HG03342 (cell line): ENCODE measurements at regions not wholly inside any gene's neighbourhood (a gene's known extent, or its start where the extent isn't known, plus 50 kb on each side); places are given as distances from the start of the nearest gene placed in this dataset.
"Not testable (repeated sequence)": the region's sequence is repeated elsewhere in the genome, so short reads cannot be mapped to it uniquely, and the experiment has no call there.

Experiments used
- ATAC-seq: cut with Tn5 transposase; IDR thresholded peaks from one replicate; pipeline ENCODE4 v1.9.1; 2021; ENCODE audit warnings: mild to moderate bottlenecking, moderate library complexity; ENCODE audit not compliant: unreplicated experiment

DNA sequence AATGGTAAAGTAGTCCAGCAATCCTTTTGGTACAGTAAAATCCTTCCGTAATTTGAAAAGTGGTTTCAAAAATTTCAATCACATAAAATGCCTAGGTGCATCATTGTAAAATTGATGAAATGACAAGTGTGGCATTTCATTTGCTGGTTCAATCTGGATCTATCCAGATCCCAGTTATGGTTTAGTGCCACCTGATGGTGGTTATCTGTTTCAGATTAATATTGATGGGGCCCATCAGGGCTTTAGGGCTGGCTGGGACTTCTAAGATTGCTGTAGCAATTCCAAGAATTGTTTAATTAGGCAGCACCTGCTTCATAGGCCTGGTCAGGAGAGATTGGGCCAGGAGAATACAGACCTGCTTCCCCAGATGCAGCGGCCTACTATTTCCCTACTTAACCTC is 55.5 kb upstream of the PIK3C3 start:
- ATAC-seq = no peak

DNA sequence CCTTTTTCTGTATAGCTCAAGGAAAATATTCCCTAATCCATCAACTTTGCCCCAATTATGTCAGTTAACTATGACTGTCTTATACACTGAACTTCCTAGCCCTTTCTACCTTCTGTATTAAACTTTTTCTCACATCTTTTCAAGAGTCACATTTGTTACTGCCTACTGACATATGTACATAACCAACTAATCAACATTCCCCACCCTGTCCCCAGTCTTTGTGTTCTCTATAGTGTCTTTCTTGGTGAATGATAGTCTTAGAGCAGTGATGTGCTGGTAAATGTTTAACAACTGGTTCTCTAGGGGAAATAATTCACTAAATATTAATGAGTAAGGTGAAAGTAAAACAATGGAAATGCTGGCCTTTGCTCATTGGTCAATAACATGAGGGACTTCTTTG is 61.6 kb upstream of the PIK3C3 start:
- no peak for ATAC-seq

DNA sequence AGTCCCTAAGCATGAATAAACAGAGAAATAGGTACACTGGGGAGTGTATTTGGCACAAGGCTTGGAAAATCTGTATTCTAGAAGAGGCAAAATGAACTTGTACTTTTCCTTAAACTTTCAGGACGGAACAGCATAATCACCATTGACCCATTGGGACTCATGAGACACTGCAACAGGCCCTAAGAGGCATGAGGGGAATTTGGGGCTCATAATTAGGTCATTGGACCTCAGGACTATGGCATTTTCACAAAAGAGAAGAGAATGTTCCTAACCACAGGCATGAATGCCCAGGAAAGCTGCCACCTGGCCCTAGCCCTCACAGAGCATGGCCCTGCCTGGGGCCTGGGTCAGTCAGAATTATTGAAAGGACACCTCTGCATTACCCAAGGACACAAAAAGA is 67.9 kb upstream of the PIK3C3 start:
- no peak for ATAC-seq

DNA sequence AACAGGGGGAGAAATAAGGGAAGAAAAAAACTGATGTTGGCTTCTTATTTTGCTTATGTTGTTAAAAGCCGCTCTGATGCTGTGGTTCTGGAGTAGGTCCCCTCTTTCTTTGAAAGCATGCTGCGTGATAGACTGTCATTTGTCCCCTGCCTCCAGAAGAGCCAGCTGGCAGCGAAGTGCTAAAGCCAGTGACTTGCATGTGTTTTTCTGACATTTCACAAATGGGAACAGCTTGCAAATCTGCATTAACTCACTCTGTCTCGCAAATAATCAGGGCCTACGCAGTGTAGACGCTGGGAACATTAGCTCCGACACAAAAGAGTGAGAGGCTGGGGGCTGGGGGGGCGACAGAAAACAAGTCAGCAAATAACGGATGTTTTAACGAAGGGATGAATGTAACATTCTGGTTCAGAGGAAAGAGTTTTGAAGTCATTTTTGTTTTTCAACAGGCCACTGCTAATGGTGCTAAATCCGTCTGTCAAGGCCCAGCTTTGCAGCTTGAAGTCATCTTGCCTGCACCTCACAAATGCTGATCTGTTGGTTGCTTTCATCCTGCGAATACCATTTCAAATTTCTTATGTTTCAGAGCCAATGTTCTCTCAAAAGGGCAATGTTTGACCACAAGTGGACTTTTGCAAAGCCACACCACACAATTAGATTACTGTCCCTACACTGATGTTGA is 68.8 kb upstream of the PIK3C3 start:
- no peak for ATAC-seq

DNA sequence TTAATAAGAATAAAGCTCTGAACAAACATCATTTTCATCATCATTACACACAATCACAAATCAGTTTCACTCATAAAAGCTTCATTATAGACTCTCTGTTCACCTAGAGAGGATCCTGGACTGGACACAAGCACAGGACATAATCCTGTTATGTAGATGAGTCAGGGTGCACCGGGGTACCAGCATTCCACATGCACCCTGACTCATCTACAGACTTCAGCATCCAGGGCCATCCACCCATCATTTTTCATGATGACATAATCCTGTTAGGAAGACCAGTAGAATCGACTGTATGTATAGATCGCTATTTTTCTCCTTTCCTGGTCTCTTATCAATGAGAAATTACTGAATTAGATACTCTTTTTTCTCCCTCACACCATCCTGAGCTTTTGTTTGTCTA is 73.7 kb upstream of the PIK3C3 start:
- no peak for ATAC-seq

DNA sequence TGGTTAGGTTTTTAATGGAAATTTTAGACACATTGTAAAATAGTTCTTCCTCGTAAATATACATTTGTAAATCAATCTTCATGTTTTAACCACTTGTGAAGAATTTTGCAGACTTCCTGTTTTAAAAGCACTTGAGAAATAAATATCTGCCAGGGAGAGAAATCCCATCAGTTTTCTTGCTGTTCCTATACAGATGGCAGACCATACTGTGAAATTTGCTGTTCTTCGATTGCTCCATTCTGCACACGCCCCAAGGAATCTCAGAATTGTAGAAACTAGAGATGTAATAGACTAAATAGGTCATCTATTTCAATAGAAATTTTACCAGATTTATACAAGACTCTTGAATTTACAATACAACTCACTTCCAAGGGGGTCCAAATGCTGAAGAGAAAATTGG is 75.8 kb upstream of the PIK3C3 start:
- ATAC-seq = no peak

DNA sequence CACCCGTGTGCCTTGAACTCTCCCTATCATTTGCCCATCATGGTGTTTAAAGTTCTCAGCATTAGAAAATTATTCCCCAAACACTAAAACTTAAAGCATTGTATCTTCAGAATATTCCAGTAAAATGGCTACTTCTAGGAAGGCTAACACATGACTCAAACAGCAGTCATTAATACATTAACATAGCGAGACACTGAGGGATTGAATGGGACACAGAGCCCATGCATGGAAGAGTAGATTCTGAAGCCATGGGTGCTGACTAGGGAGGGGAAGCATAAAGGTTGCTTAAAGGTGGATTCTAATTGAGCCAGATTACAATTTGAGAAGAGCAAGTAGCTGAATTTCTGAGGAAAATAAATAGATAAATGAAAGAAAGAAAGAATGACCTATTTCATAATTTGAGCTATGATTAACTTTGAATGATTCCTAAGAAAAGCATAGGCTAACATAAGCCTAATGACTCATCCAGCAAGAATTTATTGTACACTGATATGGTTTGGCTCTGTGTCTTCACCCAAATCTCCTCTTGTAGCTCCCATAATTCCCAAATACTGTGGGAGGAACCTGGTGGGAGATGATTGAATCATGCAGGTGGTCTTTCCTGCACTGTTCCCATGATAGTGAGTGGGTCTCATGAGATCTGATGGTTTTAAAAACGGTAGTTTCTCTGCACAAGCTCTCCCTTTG is 79.8 kb upstream of the PIK3C3 start:
- no peak for ATAC-seq

DNA sequence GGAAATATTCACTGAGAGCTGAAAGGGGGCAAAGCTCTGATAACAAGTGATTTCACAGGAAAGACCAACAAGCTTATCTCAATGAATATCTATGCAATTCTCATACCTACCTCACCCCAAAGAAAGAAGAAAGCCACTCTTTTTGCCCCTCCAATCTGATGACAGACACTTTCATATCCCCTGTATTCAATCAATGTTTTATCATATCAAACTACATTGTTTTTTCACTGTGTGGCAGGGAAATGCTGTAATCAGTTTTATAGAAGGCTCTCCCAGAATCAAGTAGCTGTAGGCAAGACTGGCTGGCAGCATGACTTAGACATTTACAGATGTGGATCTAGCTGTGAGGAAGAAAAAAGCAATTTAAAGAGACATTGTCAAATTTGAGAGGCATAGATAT is 81.3 kb upstream of the PIK3C3 start:
- ATAC-seq = no peak

DNA sequence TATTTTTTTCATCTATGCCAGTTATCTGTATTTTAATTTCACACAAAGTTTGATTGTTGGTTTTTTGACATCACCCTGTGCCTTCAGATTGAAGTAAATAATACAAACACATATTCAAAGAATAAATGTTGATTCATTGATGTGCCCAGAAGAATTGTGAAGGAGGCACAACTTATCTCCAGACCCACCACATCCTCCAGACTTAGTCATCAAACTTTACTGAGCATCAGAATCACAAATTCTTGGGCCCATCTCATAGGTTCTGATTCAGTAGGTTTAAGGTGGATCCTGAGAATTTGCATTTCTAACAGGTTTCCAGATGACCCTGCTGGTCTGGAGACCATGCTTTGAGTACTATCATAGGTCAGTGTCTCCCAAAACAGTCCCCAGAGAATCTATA is 82.8 kb upstream of the PIK3C3 start:
- ATAC-seq = no peak

DNA sequence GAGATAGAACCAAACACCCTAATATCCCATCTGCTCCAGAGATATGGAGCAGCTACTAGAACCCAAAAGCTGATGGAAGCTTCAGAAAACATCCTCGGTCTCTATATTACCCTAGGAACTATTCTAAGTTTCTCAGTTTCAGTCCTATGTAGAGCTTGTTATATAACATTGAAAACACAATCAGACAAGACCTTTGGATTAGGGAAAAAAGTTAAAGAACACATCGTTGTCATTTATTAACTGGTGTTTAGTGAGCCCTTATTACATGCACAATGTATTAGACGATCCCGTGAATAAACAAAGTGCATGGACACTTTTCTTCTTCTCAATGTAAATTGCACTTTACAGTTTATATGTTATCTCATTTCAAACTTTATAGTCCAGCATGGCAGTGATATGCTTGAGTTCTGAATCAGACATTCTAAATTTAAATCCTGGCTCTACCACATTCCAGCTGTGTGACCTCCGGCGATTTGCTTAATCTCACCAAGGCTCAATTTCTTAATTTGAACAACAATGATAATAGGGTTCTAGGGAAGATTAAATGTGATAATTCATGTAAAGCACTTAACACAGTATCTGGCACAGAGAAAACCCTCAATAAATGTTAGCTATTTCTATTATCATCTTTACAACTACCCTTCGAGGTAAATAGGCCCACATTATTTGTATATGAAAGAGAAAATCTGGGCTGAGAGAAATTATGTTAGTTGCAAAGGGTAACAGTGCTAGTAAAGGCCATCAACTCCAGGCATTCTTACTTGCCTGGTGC is 83.6 kb upstream of the PIK3C3 start:
- ATAC-seq = no peak

DNA sequence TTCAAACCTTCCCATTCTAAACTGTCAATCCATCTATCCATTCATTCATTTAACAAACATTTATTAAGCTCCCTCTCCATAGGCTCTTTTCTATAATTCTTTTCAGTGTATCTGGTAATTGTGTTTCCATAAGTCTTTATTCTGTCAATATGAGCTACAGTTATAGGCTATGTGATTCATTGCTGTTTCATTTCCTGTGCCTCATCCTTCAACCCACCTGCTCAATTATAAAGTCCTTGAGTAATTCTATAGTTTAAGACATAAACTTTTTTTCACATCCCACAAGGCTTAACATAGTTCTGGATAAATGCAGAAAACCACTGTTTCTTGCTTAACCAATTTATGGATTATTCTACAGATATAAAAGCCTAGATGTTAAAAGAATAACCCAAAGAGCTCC is 84.2 kb upstream of the PIK3C3 start:
- no peak for ATAC-seq

DNA sequence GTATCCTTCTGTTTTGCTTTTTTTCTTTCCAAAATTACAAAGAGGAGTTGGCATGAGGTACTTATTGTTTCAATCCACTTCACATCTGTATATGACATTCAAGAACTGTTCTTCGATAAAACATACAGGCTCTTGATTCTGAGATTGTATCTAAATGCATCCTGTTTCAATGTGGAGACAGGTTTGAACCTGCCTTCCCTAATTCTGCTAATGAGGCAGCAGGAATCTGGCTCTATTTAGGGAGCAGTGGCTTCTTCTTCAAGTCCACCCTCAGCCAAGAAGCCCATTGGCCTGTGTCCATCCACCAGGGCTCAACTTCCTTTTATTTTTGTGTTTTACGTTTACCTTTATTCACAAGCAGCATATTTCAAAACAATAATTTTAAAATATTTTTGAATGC is 84.8 kb upstream of the PIK3C3 start:
- ATAC-seq = no peak

DNA sequence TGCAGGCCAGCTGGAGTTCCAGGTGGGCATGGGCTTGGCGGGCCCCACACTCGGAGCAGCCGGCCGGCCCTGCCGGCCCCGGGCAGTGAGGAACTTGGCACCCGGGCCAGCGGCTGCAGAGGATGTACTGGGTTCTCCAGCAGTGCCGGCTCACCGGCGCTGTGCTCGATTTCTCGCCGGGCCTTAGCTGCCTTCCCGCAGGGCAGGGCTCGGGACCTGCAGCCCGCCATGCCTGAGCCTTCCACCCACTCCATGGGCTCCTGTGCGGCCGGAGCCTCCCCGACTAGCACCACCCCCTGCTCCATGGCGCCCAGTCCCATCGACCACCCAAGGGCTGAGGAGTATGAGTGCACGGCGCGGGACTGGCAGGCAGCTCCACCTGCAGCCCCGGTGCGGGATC is 89.2 kb upstream of the PIK3C3 start:
- not testable (repeated sequence) for ATAC-seq

DNA sequence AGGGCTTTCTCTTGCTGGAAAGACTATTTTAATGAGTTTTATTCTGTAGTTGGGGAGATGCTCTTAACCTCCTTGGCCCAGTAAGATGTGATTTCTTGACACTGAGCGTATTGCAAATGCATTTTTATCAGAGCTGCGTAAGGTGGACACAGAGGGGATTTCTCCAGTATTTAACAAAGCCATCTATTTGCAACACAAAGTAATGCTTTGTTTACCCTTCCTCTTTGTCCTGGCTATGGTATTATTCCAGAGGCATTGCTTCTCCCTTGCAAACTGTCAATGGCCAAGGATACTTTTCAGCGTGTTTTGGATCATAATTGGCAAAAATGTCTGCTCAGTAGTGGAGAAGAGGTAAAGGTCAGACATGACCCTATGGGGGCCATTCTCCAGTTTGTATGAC is 90.8 kb upstream of the PIK3C3 start:
- no peak for ATAC-seq

DNA sequence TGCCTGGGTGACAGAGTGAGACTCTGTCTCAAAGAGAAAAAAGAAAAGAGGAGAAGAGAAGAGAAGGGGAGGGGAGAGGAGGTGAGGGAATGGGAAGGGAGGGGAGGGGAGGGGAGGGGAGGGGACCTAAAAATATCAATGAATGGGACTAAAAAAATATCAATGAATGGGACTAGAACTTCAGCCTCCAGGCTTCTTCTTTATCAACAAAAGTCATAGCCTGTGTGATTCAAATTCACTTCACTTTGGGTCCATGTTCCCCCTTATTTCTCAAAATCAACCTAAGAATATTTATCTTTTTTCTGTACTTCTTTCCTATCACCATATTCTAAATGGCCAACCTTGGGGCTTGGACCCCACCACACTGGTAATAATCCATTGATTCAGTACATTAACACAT is 92.1 kb upstream of the PIK3C3 start:
- ATAC-seq = no peak

DNA sequence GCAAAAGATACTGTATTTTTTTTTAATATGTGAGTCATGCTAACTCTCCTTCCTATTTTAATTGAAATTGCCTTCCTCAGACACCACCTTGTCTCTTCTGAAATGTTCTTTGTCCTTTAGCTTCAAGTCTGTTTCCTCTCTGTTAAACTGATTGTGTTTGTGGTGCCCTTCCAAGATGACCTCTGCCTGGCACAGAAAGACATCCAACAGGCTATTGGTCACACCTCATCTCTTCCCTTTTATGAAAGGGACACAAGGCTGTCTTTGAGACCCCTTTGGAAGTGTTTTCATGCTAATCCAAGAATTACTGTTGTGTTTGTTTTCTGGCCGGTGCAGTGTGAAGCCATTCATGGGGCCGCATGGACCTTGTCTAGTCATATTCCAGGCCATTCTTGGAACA is 94.0 kb upstream of the PIK3C3 start:
- no peak for ATAC-seq

DNA sequence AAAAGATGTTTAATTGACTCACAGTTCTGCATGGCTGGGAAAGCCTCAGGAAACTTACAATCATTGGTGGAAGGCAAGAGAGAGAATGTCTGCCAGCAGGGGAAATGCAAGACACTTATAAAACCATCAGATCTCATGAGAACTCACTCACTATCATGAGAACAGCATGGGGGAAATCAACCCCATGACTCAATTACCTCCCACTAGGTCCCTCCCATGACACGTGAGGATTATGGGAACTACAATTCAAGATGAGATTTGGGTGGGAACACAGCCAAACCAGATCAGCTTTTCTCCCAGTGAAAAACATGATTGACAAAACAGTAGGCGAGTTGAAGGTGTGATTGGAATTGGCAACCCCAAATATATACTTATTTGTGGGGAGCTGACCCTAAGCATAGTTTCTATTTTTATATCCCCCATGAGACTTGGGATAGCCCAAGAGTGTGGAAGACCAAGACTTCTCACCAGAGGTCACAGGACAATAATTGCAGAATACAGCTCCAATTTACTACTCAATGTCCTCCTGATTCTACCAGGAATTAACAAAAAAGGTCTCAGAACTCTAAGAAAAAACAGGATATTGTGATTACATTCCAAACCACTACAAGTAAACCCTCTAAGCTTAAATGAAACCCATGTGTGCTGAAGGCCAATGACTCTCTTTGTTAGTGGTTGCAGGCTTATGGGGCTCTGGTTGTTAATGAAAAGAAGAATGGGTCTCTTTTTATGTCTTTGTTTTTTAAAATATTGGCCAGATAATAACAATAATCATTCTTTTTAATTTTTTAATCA is 96.1 kb upstream of the PIK3C3 start:
- no peak for ATAC-seq

DNA sequence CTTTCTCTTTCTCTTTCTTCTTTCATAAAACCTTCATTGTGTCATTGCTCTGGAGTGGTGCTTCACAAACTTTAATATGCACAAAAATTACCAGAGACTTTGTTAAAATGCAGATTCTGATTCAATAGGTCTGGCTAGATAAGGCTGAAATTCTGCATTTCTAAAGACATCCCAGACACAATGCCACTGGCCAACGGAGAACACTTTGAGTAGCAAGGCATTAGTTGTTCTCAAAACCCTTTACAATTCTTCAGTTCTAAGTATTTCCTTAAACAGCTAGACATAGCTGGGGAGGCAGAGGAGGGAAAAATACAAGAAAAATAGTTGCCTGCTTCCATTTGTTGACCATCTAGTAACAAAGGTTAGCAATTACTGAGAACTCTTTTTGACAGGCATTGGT is 101.8 kb upstream of the PIK3C3 start:
- ATAC-seq = no peak

DNA sequence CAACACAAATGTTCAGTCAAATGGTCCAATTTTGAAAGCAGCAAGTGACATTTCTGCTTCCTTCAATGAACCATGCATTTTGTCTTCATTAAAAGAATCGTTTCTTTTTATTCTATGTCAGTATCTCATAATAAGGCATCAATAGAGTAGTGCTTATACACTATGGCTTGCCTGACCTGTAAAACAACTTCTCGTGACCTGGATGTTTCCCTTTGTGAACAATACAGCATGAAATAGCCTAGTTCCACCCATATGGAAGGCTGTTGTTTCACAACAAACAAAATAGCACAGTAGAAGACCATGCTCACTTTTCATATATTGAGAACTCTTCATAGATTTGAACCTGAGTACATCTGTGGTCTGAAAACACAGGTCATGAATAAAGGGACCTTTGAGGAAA is 104.3 kb upstream of the PIK3C3 start:
- no peak for ATAC-seq

DNA sequence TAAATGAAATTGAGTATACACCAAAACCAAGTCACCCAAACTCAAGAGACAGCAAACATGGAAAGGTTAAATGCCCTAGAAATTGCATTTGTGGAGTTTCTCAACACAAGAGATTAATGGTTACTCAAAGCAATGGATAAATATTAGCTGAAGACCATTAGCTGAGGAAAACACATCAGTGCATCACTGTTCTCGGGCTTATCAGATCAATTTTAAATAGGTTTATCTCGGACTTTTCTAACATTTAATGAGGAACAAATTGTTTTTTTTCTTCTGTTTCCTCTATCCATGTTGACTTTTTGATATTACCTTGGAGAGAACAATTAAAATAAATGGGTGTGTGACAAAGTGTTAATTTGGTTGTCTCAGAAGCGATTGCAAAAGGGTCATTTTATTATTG is 105.4 kb upstream of the PIK3C3 start:
- no peak for ATAC-seq

DNA sequence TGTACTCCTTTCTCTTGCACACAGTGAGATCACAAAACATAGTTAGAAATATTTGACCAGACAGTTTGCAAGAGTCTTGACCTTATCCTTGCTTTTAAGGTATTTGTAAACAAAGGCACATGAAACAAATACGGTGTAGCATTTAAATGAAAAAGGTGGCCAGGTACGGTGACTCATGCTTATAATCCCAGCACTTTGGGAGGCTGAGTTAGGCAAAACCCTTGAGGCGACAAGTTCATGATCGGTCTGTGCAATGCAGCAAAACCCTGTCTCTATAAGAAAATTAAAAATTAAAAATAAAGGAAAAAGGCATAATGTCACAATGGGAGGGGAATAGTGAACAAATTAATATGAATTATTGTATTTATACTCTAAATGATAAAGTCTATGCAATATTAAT is 109.5 kb upstream of the PIK3C3 start:
- no peak for ATAC-seq
